ENCODE measurements at regions not wholly inside any gene's neighbourhood (a gene's known extent, or its start where the extent isn't known, plus 50 kb on each side); places are given as distances from the start of the nearest gene placed in this dataset.

DNA sequence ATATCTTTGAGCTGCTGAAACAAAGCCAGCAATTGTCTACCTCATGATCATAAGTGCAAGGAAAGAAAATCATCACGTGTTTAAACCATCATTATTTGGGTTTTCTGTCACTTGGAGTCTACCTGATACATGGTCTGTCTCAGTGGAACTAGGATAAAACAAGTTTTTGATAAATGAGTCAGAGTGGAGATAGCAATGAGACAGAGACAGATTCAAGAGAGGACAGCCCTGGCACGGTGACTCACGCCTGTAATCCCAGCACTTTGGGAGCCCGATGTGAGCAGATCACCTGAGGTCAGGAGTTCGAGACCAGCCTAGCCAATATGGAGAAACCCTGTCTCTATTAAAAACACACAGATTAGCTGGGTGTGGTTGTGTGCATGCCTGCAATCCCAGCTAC is 93.8 kb downstream of the PMAIP1 start:
- DNase-seq (ENCODE audit: low spot score) = no peak
- in situ Hi-C loops (cut with MboI; ENCODE audit: low sequenced_read_pairs, unreplicated experiment) = loop anchor here (25.0 kb wide), 2 partner anchors 419 to 544 kb away; no protein-coding TSS in a partner anchor
- TF ChIP-seq, protein P1, sequence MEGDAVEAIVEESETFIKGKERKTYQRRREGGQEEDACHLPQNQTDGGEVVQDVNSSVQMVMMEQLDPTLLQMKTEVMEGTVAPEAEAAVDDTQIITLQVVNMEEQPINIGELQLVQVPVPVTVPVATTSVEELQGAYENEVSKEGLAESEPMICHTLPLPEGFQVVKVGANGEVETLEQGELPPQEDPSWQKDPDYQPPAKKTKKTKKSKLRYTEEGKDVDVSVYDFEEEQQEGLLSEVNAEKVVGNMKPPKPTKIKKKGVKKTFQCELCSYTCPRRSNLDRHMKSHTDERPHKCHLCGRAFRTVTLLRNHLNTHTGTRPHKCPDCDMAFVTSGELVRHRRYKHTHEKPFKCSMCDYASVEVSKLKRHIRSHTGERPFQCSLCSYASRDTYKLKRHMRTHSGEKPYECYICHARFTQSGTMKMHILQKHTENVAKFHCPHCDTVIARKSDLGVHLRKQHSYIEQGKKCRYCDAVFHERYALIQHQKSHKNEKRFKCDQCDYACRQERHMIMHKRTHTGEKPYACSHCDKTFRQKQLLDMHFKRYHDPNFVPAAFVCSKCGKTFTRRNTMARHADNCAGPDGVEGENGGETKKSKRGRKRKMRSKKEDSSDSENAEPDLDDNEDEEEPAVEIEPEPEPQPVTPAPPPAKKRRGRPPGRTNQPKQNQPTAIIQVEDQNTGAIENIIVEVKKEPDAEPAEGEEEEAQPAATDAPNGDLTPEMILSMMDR (IDR thresholded peaks at IDR 0.05; ENCODE audit: borderline replicate concordance, control extremely low read depth, extremely low read depth, insufficient read depth, missing control alignments) = no peak

DNA sequence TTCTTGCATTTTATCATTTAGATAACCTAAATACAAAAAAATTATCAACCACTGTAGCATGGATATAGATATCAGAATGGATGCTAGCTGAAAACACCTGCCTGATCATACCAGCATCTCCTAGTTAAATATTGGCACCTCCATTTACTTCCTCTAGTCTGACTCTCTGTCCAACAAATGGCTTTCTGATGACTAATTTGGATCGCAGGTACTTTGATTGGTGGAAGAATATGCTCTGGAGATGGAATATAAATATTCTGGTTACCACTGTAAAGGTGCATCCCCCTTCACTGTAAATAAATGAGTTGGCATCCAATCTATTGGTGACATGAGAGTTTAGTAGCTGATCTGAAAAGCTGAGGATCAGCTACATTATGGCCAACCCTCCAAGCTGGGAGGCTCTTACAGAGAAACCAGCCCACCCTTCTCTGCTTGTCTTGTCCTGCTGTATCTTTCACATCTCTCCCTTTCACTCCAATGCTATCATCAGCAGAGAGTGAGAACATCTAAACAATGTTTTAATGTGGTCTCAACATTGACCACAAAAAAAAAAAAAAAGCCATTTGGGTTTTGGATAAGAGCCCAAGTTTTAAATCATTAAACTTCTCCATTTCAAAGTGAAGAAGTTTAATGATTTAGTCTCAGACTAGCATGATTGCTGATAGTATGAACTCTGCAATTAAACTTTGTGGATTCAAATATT is 90.5 kb downstream of the PMAIP1 start:
- TF ChIP-seq, protein P1 (IDR thresholded peaks at IDR 0.05; ENCODE audit: borderline replicate concordance, control extremely low read depth, extremely low read depth, insufficient read depth, missing control alignments) = no peak
- DNase-seq (ENCODE audit: low spot score) = no peak
- in situ Hi-C loops (cut with MboI; ENCODE audit: low sequenced_read_pairs, unreplicated experiment) = loop anchor here (25.0 kb wide), 2 partner anchors 422 to 547 kb away; no protein-coding TSS in a partner anchor

DNA sequence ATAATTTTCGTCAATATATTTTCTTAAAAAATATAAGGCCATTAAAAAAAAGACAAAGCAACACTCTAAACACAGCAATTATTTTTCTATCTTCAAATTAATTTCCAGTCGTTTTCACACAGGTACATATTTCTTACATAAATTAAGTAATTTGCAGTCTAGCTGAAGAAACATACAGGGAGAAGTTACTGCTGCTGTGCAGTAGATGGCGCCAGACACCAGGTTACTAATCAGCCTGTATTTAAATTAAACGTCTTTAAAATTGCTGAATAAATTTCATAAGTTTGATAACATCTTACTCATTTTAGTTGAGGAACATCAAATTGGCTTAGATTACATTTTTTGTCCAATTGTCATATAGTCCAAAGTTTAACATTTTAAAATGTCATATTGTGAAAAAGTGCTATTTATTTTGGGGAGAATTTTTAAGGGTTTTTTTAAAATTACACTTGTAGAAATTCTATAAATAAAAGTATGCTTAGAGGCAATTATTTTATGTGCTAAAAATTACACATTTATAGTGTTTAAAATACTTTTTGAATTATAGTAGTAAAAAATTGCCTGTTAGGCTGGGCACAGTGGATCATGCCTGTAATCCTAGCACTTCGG is 88.4 kb downstream of the PMAIP1 start:
- in situ Hi-C loops (cut with MboI; ENCODE audit: low sequenced_read_pairs, unreplicated experiment) = loop anchor here (25.0 kb wide), 2 partner anchors 424 to 549 kb away; no protein-coding TSS in a partner anchor
- TF ChIP-seq, protein P1 (IDR thresholded peaks at IDR 0.05; ENCODE audit: borderline replicate concordance, control extremely low read depth, extremely low read depth, insufficient read depth, missing control alignments) = peak; percentile 76
- peak; percentile 43 for DNase-seq (ENCODE audit: low spot score)

DNA sequence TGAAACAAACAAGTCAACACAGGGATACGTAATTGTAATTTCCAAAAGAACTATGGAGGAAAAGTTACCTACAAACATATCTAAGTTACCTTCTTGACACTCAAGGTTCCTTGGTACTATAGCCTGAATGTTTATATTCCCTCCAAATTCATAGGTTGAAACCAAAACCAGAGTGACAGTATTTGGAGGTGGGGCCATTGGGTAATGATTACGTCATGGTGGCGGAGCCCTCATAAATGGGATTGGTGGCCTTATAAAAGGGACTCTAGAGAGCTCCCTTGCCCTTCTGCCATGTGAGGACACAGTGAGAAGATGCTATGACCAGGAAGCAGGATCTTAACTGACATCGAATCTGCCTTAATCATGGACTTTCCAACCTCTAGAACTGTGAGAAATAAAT is 87.3 kb downstream of the PMAIP1 start:
- in situ Hi-C loops (cut with MboI; ENCODE audit: low sequenced_read_pairs, unreplicated experiment) = loop anchor here (25.0 kb wide), 2 partner anchors 425 to 550 kb away; no protein-coding TSS in a partner anchor
- no peak for DNase-seq (ENCODE audit: low spot score)
- TF ChIP-seq, protein P1 (IDR thresholded peaks at IDR 0.05; ENCODE audit: borderline replicate concordance, control extremely low read depth, extremely low read depth, insufficient read depth, missing control alignments) = no peak

DNA sequence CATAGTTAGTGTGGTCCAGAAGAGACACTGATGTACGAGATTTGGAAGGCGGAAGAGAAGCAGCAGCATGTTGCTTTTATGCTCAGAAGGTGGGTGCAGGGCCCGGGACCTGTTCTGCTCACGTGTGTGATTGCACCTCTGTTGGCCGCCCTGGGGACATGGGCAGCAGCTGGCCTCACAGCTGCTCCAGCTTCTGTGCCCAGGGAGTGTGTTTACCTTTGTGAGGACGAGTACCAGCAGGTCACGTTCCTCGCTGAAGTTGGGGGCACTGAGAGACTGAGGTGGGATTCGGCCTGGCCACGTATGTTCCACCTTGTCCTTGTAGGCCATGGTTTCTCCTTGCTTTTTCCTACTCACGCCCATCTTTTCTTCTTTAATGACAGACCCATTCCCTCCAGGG is 86.3 kb downstream of the PMAIP1 start:
- TF ChIP-seq, protein P1 (IDR thresholded peaks at IDR 0.05; ENCODE audit: borderline replicate concordance, control extremely low read depth, extremely low read depth, insufficient read depth, missing control alignments) = no peak
- DNase-seq (ENCODE audit: low spot score) = no peak
- in situ Hi-C loops (cut with MboI; ENCODE audit: low sequenced_read_pairs, unreplicated experiment) = loop anchor here (25.0 kb wide), 2 partner anchors 426 to 551 kb away; no protein-coding TSS in a partner anchor

DNA sequence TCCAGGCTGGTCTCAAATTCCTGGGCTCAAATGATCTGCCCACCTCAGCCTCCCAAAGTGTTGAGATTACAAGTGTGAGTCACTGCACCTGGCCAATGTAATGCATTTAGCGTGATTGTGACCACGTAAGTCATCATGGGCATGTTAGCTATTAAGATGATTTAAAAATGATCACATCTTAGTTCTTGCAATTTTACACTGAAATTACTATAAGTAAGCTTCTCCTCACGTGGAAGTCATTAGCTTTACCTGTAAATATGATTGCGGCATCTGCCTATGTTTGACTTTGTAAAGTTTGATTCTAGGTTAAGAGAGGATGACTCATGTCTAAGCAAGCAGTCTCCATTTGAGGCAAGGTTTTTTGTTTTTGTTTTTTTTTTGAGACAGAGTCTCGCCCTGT is 85.5 kb downstream of the PMAIP1 start:
- DNase-seq (ENCODE audit: low spot score) = no peak
- in situ Hi-C loops (cut with MboI; ENCODE audit: low sequenced_read_pairs, unreplicated experiment) = loop anchor here (25.0 kb wide), 2 partner anchors 427 to 552 kb away; no protein-coding TSS in a partner anchor
- TF ChIP-seq, protein P1 (IDR thresholded peaks at IDR 0.05; ENCODE audit: borderline replicate concordance, control extremely low read depth, extremely low read depth, insufficient read depth, missing control alignments) = no peak

Data from GM13976 (cell line).